HL-60 (cell line): ENCODE measurements at regions not wholly inside any gene's neighbourhood (a gene's known extent, or its start where the extent isn't known, plus 50 kb on each side); places are given as distances from the start of the nearest gene placed in this dataset.

Experiments
- DNase-seq, 2 experiments: peaks; one replicate each; pipeline ENCODE4 v3.0.0-alpha.2; 2010 to 2020; ENCODE audit warnings: low read depth in 1 of 2, low spot score in 1 of 2
- H3K27ac ChIP-seq: fragments of 250-450 bp; sonication (Bioruptor Pico); replicated peaks from 2 replicates; pipeline ENCODE4 v1.5.1; 2020; ENCODE audit warnings: mild to moderate bottlenecking, moderate library complexity
- H3K27me3 ChIP-seq: fragments of 250-450 bp; sonication (Bioruptor Pico); 2 replicates; pipeline ENCODE4 v1.5.1; 2021; ENCODE audit warnings: mild to moderate bottlenecking, moderate library complexity; ENCODE audit not compliant: insufficient read depth, poor library complexity, severe bottlenecking
- H3K4me3 ChIP-seq: replicated peaks from 2 replicates; pipeline ENCODE4 v1.5.1; 2011; ENCODE audit warnings: mild to moderate bottlenecking, control low read depth, low read length; ENCODE audit not compliant: insufficient read depth
- GABPA ChIP-seq: IDR thresholded peaks from 2 replicates; pipeline ENCODE4 v1.6.1; 2012; ENCODE audit warnings: low read depth
- POLR2AphosphoS5 ChIP-seq: IDR thresholded peaks from 2 replicates; pipeline ENCODE4 v1.6.1; 2012; ENCODE audit warnings: low read depth
- SPI1 ChIP-seq: IDR thresholded peaks from 2 replicates; pipeline ENCODE4 v1.6.1; 2012; ENCODE audit warnings: low read depth, mild to moderate bottlenecking, borderline replicate concordance
- TF ChIP-seq, protein P1 (sequence below): IDR thresholded peaks from one replicate; pipeline ENCODE4 v1.5.1; 2011; ENCODE audit warnings: low read length, control low read depth, inconsistent platforms; ENCODE audit not compliant: insufficient read depth
- TF ChIP-seq, protein P2 (sequence below): IDR thresholded peaks from 2 replicates; pipeline ENCODE4 v1.6.1; 2012; ENCODE audit warnings: low read depth; ENCODE audit not compliant: insufficient replicate concordance

DNA sequence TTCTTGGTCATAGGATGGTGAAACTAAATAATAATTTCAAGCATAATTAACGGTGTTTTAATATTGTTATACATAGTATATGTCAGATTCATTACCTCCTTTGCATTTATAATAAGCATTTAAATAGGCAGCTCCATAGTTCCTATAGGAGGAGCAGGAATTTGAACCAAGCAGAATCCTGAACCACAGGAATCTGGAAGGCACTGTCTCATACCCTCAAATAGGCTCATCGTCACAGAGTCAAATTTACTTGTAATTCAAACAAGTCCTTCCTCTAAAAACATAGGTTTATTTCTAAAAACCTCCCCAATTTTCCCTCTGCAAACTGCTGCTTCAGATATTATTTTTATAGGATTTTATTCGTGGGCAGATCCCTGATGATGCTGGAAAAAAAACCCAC, 376.3 kb upstream of the ARHGEF26 start:
- TF ChIP-seq, protein P1, sequence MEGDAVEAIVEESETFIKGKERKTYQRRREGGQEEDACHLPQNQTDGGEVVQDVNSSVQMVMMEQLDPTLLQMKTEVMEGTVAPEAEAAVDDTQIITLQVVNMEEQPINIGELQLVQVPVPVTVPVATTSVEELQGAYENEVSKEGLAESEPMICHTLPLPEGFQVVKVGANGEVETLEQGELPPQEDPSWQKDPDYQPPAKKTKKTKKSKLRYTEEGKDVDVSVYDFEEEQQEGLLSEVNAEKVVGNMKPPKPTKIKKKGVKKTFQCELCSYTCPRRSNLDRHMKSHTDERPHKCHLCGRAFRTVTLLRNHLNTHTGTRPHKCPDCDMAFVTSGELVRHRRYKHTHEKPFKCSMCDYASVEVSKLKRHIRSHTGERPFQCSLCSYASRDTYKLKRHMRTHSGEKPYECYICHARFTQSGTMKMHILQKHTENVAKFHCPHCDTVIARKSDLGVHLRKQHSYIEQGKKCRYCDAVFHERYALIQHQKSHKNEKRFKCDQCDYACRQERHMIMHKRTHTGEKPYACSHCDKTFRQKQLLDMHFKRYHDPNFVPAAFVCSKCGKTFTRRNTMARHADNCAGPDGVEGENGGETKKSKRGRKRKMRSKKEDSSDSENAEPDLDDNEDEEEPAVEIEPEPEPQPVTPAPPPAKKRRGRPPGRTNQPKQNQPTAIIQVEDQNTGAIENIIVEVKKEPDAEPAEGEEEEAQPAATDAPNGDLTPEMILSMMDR = no peak
- TF ChIP-seq POLR2AphosphoS5 (no peak), SPI1 (no peak), GABPA (no peak)
- TF ChIP-seq, protein P2, sequence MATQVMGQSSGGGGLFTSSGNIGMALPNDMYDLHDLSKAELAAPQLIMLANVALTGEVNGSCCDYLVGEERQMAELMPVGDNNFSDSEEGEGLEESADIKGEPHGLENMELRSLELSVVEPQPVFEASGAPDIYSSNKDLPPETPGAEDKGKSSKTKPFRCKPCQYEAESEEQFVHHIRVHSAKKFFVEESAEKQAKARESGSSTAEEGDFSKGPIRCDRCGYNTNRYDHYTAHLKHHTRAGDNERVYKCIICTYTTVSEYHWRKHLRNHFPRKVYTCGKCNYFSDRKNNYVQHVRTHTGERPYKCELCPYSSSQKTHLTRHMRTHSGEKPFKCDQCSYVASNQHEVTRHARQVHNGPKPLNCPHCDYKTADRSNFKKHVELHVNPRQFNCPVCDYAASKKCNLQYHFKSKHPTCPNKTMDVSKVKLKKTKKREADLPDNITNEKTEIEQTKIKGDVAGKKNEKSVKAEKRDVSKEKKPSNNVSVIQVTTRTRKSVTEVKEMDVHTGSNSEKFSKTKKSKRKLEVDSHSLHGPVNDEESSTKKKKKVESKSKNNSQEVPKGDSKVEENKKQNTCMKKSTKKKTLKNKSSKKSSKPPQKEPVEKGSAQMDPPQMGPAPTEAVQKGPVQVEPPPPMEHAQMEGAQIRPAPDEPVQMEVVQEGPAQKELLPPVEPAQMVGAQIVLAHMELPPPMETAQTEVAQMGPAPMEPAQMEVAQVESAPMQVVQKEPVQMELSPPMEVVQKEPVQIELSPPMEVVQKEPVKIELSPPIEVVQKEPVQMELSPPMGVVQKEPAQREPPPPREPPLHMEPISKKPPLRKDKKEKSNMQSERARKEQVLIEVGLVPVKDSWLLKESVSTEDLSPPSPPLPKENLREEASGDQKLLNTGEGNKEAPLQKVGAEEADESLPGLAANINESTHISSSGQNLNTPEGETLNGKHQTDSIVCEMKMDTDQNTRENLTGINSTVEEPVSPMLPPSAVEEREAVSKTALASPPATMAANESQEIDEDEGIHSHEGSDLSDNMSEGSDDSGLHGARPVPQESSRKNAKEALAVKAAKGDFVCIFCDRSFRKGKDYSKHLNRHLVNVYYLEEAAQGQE = no peak
- no peak for DNase-seq
- no peak overlapping the region for H3K27ac ChIP-seq
- no peaks in the 10 kb centered on the region for H3K27me3 ChIP-seq
- H3K4me3 ChIP-seq = no peak overlapping the region

DNA sequence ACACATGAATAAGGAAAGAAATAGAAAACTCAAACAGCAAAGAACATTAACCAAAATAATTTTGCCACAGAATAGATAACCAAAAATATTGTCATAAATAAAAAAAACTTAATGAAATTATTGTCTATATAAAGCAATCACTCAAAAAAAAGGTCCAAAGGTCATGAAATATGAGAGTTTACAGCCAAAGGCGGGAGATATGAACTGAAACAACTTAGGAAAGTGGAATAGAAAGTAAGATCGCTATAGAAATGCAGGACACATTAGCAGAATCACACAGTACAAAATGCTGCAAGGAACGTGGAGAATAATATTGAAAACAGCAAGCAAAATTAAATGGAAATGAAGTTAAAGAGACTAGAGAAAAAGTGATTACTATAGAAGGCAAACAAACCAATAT, 375.0 kb upstream of the ARHGEF26 start:
- no peak for TF ChIP-seq GABPA
- no peak for TF ChIP-seq POLR2AphosphoS5
- TF ChIP-seq, protein P1 = no peak
- TF ChIP-seq, protein P2 = no peak
- no peak for TF ChIP-seq SPI1
- Histone ChIP-seq H3K27ac (no peak overlapping the region), H3K27me3 (no peaks in the 10 kb centered on the region), H3K4me3 (no peak overlapping the region)
- no peak for DNase-seq

DNA sequence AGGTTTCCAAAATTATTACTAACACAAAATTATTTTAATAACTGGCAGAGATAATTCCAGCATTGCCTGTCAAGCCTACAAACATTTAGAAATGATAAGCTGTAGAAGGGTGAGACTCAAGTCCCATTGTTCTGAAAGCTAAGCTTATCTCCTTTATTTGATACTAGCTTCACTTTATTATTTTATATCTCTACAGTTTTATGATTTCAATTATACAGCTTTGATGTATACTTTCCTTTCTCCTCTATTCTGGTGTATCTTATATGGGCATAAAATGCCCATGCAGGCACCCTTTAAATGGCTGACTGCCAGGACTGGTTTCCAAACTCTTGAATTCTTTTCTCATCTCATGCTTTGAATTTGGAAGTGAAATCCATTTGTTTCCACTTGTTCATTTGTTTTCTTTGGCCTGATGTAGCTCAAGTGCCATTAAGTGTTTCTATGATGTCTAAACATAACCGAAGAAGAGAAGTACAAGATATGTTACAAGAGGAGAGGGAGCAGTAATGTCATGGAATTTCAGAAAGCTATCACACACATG, 372.1 kb upstream of the ARHGEF26 start:
- H3K4me3 ChIP-seq = no peak overlapping the region
- TF ChIP-seq SPI1 = no peak
- TF ChIP-seq, protein P2 = no peak
- TF ChIP-seq POLR2AphosphoS5 = no peak
- TF ChIP-seq GABPA = no peak
- TF ChIP-seq, protein P1 = no peak
- H3K27ac ChIP-seq = no peak overlapping the region
- DNase-seq = no peak
- no peaks in the 10 kb centered on the region for H3K27me3 ChIP-seq
